Neutrophil (primary cell): ENCODE measurements at regions not wholly inside any gene's neighbourhood (a gene's known extent, or its start where the extent isn't known, plus 50 kb on each side); places are given as distances from the start of the nearest gene placed in this dataset.

Experiments
- H3K27ac ChIP-seq: fragments of 200-600 bp; sonication (generic); 2 replicates; pipeline ENCODE4 v1.5.1; 2016; ENCODE audit warnings: mild to moderate bottlenecking, moderate library complexity
- H3K27me3 ChIP-seq: fragments of 200-600 bp; sonication (generic); 2 replicates; pipeline ENCODE4 v1.6.0; 2016; ENCODE audit warnings: mild to moderate bottlenecking
- H3K36me3 ChIP-seq: fragments of 200-600 bp; sonication (generic); 2 replicates; pipeline ENCODE4 v1.5.1; 2017
- H3K4me1 ChIP-seq, 2 experiments: fragments of 200-600 bp in 1 of 2; sonication (generic) in 1 of 2; 1 replicate in 1 of 2; 2 replicates in 1 of 2; pipeline versions ENCODE4 v1.5.1 to v1.6.1; 2013 to 2016; ENCODE audit warnings: low read depth in 1 of 2, low read length in 1 of 2, mild to moderate bottlenecking in 1 of 2, moderate library complexity in 1 of 2; ENCODE audit not compliant: control insufficient read depth in 1 of 2, insufficient read depth in 1 of 2
- H3K4me3 ChIP-seq, 2 experiments: fragments of 200-600 bp in 1 of 2; sonication (generic) in 1 of 2; 1 replicate in 1 of 2; 2 replicates in 1 of 2; pipeline ENCODE4 v1.5.1; 2013 to 2016; ENCODE audit warnings: low read depth in 1 of 2, low read length in 1 of 2, mild to moderate bottlenecking in 1 of 2, moderate library complexity in 1 of 2
- H3K9me3 ChIP-seq: fragments of 200-600 bp; sonication (generic); 2 replicates; pipeline ENCODE4 v1.5.1; 2016
- TF ChIP-seq, protein P1 (sequence below): fragments of 200-600 bp; sonication (generic); IDR thresholded peaks from 2 replicates; pipeline ENCODE4 v1.5.1; 2016; ENCODE audit warnings: antibody characterized with exemption

DNA sequence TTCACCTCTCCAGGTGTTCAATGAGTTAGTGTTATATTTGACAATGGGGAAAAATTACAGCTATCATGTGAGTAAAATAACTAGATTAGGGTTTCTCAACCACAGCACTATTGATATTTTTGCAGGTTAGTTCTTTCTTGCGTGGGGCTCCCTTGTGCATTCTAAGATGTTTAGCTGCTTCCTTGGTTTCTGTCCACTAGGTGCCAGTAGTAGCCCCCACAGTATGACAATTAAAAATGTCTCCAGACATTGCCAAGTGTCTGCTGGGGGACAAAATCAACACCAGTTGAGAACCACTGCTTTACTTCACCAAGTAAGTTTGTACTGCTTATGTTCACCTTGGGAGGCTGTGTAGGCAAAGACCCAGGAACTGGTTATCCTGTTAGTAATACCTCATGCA, 618.7 kb downstream of the EDEM1 start:
- H3K36me3 ChIP-seq = no peaks in the 10 kb centered on the region
- H3K27ac ChIP-seq = no peak overlapping the region
- no peak overlapping the region for H3K4me3 ChIP-seq
- no peaks in the 10 kb centered on the region for H3K4me1 ChIP-seq
- H3K27me3 ChIP-seq = no peaks in the 10 kb centered on the region
- no peaks in the 10 kb centered on the region for H3K9me3 ChIP-seq
- TF ChIP-seq, protein P1, sequence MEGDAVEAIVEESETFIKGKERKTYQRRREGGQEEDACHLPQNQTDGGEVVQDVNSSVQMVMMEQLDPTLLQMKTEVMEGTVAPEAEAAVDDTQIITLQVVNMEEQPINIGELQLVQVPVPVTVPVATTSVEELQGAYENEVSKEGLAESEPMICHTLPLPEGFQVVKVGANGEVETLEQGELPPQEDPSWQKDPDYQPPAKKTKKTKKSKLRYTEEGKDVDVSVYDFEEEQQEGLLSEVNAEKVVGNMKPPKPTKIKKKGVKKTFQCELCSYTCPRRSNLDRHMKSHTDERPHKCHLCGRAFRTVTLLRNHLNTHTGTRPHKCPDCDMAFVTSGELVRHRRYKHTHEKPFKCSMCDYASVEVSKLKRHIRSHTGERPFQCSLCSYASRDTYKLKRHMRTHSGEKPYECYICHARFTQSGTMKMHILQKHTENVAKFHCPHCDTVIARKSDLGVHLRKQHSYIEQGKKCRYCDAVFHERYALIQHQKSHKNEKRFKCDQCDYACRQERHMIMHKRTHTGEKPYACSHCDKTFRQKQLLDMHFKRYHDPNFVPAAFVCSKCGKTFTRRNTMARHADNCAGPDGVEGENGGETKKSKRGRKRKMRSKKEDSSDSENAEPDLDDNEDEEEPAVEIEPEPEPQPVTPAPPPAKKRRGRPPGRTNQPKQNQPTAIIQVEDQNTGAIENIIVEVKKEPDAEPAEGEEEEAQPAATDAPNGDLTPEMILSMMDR = no peak

DNA sequence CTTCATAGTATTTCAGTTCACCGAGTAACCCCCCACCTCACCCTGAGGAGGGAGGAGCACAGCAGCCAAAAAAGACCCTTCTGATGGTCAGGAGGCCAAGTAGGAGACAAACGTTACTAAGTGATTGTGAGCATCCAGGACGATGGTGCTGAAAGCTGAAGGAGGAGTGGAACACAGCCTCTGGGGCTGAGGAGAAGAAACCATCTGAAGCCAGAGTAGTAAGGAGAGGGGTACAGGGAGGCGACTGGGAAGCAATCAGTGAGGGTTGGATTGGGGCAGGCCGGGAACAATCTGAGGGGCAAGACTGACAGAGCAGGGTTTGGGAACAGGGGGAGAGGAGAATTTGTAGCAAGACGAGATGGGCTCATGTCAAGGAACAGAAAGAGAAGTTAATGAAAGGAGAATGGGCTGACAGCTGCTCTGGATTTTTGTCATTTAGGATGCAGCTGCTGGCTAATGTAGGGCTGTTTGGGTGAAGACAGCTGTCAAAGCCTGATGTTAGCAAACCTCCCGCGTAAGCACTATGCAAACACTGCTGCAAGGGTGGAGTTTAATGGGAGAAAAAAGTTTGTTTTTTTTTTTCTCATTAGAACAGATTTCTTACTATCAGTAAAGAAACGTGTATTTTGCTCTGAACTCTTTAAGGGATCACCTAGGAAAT, 622.2 kb downstream of the EDEM1 start:
- no peak overlapping the region for H3K4me3 ChIP-seq
- no peaks in the 10 kb centered on the region for H3K4me1 ChIP-seq
- no peaks in the 10 kb centered on the region for H3K36me3 ChIP-seq
- no peaks in the 10 kb centered on the region for H3K27me3 ChIP-seq
- H3K9me3 ChIP-seq = no peaks in the 10 kb centered on the region
- no peak overlapping the region for H3K27ac ChIP-seq
- TF ChIP-seq, protein P1 = no peak

DNA sequence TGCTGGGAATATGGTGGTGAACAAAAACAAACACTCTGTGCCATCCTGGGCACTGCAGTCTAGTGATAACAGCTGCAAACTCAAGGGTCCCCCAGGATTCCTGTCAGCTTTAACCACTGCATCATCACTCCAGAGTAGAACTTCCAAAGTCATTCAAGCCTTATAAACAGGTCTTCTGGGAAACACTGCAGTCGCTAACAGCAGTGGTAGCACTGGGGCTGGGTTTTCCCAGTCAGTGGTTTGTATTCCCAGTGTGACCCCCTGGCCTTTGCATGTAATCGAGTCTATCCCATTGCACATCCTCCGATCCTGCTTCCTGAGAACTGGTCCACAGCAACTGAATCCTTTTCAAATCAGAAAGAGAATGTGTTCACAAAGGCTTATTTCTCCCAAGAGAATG, 623.5 kb downstream of the EDEM1 start:
- no peak overlapping the region for H3K27ac ChIP-seq
- H3K27me3 ChIP-seq = no peaks in the 10 kb centered on the region
- H3K4me1 ChIP-seq = no peaks in the 10 kb centered on the region
- H3K36me3 ChIP-seq = no peaks in the 10 kb centered on the region
- TF ChIP-seq, protein P1 = no peak
- no peak overlapping the region for H3K4me3 ChIP-seq
- no peaks in the 10 kb centered on the region for H3K9me3 ChIP-seq

DNA sequence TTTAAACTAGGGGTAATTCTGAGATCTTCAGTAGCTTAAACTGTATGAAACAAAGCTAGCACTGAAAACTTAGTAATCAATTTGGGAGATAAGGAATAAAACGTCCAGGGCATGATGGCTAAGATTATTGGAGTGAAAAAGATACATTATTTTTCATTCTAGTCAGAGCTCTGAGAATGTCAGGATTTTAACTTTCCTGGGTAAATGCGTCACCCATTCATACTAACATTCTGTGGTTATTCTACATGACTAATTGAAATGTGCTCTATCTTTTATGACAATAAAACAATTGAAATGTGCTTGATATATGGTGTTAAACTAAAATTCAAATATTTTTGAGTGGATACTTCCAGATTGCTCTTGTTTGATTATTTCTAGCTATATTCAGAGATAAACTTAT, 626.0 kb downstream of the EDEM1 start:
- H3K9me3 ChIP-seq = no peaks in the 10 kb centered on the region
- H3K36me3 ChIP-seq = no peaks in the 10 kb centered on the region
- no peaks in the 10 kb centered on the region for H3K27me3 ChIP-seq
- H3K4me3 ChIP-seq = no peak overlapping the region
- TF ChIP-seq, protein P1 = no peak
- H3K27ac ChIP-seq = no peak overlapping the region
- H3K4me1 ChIP-seq = no peaks in the 10 kb centered on the region

DNA sequence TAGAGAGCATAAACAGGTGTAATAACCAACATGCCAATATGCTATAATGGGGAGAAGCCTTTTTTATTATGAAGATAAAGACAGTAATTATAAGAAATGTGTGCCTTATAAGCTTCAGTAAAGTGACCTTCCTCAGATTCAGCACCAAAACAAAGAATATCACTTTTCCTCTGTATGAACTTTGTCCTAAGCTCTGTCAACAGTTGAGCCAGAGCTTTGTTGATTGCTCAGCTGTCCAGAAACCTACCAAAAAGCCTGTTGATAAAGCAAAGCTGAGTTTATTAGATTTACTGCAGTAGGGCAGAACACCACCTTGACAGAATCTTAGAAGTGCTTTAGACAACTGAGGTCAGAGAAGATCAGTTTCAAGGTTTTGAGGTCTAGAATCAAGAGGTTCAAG, 635.3 kb downstream of the EDEM1 start:
- no peak overlapping the region for H3K4me3 ChIP-seq
- H3K27ac ChIP-seq = no peak overlapping the region
- TF ChIP-seq, protein P1 = no peak
- no peaks in the 10 kb centered on the region for H3K4me1 ChIP-seq
- no peaks in the 10 kb centered on the region for H3K27me3 ChIP-seq
- no peaks in the 10 kb centered on the region for H3K36me3 ChIP-seq
- H3K9me3 ChIP-seq = no peaks in the 10 kb centered on the region
